GM21528 (cell line): ENCODE measurements at regions not wholly inside any gene's neighbourhood (a gene's known extent, or its start where the extent isn't known, plus 50 kb on each side); places are given as distances from the start of the nearest gene placed in this dataset.
"Not testable (repeated sequence)": the region's sequence is repeated elsewhere in the genome, so short reads cannot be mapped to it uniquely, and the experiment has no call there.

Experiments used
- ATAC-seq: cut with Tn5 transposase; IDR thresholded peaks from one replicate; pipeline ENCODE4 v1.9.1; 2021; ENCODE audit warnings: mild to moderate bottlenecking, moderate library complexity; ENCODE audit not compliant: unreplicated experiment, low FRiP score

- not testable (repeated sequence) for ATAC-seq
Measured at GRCh38 chr4:190118519-190118918, 54.2 kb downstream of the DBET start.

- not testable (repeated sequence) for ATAC-seq
Measured at GRCh38 chr4:190119474-190119873, 54.1 kb upstream of the DUX4 start.

DNA sequence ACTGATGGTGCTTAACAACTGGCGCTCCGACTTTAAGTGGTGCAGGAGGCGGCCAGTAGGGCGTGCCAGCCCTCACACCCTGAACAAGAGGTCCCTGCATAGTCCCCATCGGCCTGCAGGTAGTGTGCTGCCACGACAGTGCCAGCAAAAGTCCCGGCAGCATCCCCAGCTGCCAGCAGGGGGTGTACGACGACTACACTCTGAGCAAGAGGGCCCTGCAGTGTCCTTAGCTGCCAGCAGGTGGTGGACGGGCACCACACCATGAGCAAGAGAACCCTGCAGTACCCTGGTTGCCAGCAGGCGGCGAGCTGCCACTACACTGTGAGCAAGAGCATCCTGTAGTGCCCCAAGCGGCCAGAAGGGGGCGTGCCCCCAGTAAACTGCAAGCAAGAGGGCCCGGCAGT, 53.5 kb upstream of the DUX4 start:
- ATAC-seq, result peak; percentile 48

GRCh38 chr4:190120537-190121001, 53.0 kb upstream of the DUX4 start:
- ATAC-seq, result peak; percentile 56

GRCh38 chr4:190121076-190121671, 52.4 kb upstream of the DUX4 start:
- not testable (repeated sequence) for ATAC-seq

- no peak for ATAC-seq
Measured at GRCh38 chr4:190121759-190122158, 51.8 kb upstream of the DUX4 start.

DNA sequence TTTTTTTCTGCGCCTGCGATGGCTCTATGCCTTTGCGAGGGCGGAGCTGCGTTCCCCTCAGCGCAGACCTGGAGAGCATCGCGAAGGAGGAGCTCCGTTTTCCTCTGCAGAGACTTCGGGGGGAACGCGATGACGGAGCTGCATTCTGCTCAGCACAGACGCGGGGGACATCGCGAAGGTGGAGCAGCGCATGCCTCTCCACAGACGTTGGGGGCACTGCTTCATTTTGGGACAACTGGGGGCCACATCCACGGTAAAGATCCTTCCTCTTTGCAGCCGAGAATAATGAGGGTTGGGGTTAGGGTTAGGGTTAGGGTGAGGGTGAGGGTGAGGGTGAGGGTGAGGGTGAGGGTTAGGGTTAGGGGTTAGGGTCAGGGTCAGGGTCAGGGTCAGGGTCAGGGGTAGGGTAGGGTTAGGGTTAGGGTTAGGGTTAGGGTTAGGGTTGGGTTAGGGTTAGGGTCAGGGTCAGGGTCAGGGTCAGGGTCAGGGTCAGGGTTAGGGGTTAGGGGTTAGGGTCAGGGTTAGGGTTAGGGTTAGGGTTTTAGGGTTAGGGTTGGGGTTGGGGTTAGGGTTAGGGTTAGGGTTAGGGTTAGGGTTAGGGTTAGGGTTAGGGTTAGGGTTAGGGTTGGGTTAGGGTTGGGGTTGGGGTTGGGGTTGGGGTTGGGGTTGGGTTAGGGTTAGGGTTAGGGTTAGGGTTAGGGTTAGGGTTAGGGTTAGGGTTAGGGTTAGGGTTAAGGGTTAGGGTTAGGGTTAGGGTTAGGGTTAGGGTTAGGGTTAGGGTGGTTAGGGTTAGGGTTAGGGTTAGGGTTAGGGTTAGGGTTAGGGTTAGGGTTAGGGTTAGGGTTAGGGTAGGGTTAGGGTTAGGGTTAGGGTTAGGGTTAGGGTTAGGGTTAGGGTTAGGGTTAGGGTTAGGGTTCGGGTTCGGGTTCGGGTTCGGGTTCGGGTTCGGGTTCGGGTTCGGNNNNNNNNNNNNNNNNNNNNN, 51.1 kb upstream of the DUX4 start:
- not testable (repeated sequence) for ATAC-seq
